Endothelial cell of umbilical vein (primary cell): ENCODE measurements at regions not wholly inside any gene's neighbourhood (a gene's known extent, or its start where the extent isn't known, plus 50 kb on each side); places are given as distances from the start of the nearest gene placed in this dataset.

Experiments
- BruUV-seq: library from RNA; stranded (reverse); fragments of 400-500 nt; replicated peaks from 2 replicates; lab custom pipeline; 2021; lab: Mats Ljungman, UMichigan
- CTCF ChIA-PET: fragments of 300-600, 350-600 bp; sonication (Branson Sonifier 250); formaldehyde crosslinking; loops from one replicate; lab custom pipeline; 2021; ENCODE audit warnings: antibody characterized with exemption, inconsistent platforms; lab: Charles Lee
- POLR2A ChIA-PET: fragments of 300-600, 350-600 bp; sonication (Branson Sonifier 250); formaldehyde crosslinking; loops from one replicate; lab custom pipeline; 2021; ENCODE audit warnings: antibody characterized with exemption, inconsistent platforms; lab: Charles Lee
- DNase-seq: peaks from one replicate; pipeline ENCODE4 v3.0.0-alpha.2; 2011; ENCODE audit warnings: low read depth, low spot score
- FAIRE-seq: peaks from 2 replicates; lab custom pipeline; 2011; peaks lifted over from hg19 to GRCh38; lab: Jason Lieb, UNC
- H2AFZ ChIP-seq: 2 replicates; pipeline ENCODE4 v1.6.0; 2012; ENCODE audit warnings: low read depth, low read length, control low read depth, inconsistent platforms
- H3K27ac ChIP-seq: 2 replicates; pipeline ENCODE4 v1.5.1; 2011; ENCODE audit warnings: low read depth, mild to moderate bottlenecking, control low read depth, low read length, moderate library complexity; ENCODE audit not compliant: insufficient read depth
- H3K27me3 ChIP-seq, 2 experiments: 2 replicates each; pipeline versions ENCODE4 v1.6.0 to v1.6.1; 2011; ENCODE audit warnings: low read length in 2 of 2, mixed read lengths in 1 of 2; ENCODE audit not compliant: control insufficient read depth in 2 of 2, insufficient read depth in 2 of 2
- H3K36me3 ChIP-seq, 2 experiments: 2 replicates in 1 of 2; 3 replicates in 1 of 2; pipeline ENCODE4 v1.5.1; 2011; ENCODE audit warnings: low read length in 2 of 2, mild to moderate bottlenecking in 1 of 2, moderate library complexity in 1 of 2; ENCODE audit not compliant: control insufficient read depth in 2 of 2, insufficient read depth in 2 of 2; ENCODE audit errors: extremely low read depth in 1 of 2
- H3K4me1 ChIP-seq: 3 replicates; pipeline ENCODE4 v1.5.1; 2011; ENCODE audit warnings: mild to moderate bottlenecking, low read length; ENCODE audit not compliant: control insufficient read depth, insufficient read depth; ENCODE audit errors: extremely low read depth
- H3K4me2 ChIP-seq: 2 replicates; pipeline ENCODE4 v1.6.1; 2011; ENCODE audit warnings: low read length, control low read depth, mixed read lengths; ENCODE audit not compliant: insufficient read depth
- H3K4me3 ChIP-seq, 3 experiments: fragments of 200-600 bp in 1 of 3; sonication (generic), shearing (Covaris generic) in 1 of 3; replicated peaks in 1 of 3; 2 replicates each; pipeline ENCODE4 v1.5.1; 2011 to 2016; ENCODE audit warnings: control low read depth in 3 of 3, low read length in 3 of 3, mild to moderate bottlenecking in 2 of 3, inconsistent platforms in 1 of 3, low read depth in 1 of 3, moderate library complexity in 1 of 3; ENCODE audit not compliant: insufficient read depth in 1 of 3
- H3K79me2 ChIP-seq: 2 replicates; pipeline ENCODE4 v1.6.0; 2012; ENCODE audit warnings: low read length, inconsistent platforms; ENCODE audit not compliant: control insufficient read depth, insufficient read depth
- H3K9ac ChIP-seq: replicated peaks from 2 replicates; pipeline ENCODE3; 2011; ENCODE audit warnings: low read length, control low read depth; ENCODE audit not compliant: insufficient read depth; ENCODE audit errors: extremely low read depth
- H3K9me1 ChIP-seq: replicated peaks from 3 replicates; pipeline ENCODE4 v1.6.0; 2011; ENCODE audit warnings: mild to moderate bottlenecking, low read length; ENCODE audit not compliant: control insufficient read depth, insufficient read depth; ENCODE audit errors: extremely low read depth
- H3K9me3 ChIP-seq: replicated peaks from 2 replicates; pipeline ENCODE4 v1.5.1; 2012; ENCODE audit warnings: low read length, inconsistent platforms; ENCODE audit not compliant: control insufficient read depth, insufficient read depth
- H4K20me1 ChIP-seq: replicated peaks from 2 replicates; pipeline ENCODE3; 2011; ENCODE audit warnings: mild to moderate bottlenecking, low read length; ENCODE audit not compliant: control insufficient read depth, insufficient read depth; ENCODE audit errors: extremely low read depth
- EZH2 ChIP-seq: IDR thresholded peaks from 2 replicates; pipeline ENCODE4 v1.6.1; 2012; ENCODE audit warnings: borderline replicate concordance, low read depth, mild to moderate bottlenecking, moderate library complexity, low read length, inconsistent platforms; ENCODE audit not compliant: severe bottlenecking
- FOS ChIP-seq: IDR thresholded peaks from 2 replicates; pipeline ENCODE4 v1.6.1; 2011; ENCODE audit warnings: mild to moderate bottlenecking, low read length, moderate library complexity, borderline replicate concordance; ENCODE audit not compliant: insufficient read depth
- GATA2 ChIP-seq: IDR thresholded peaks from 2 replicates; pipeline ENCODE4 v1.7.0; 2011; ENCODE audit warnings: low read depth, mild to moderate bottlenecking, moderate library complexity, mixed read lengths, low read length; ENCODE audit not compliant: insufficient read length, insufficient read depth
- MYC ChIP-seq: IDR thresholded peaks from one replicate; pipeline ENCODE4 v1.6.1; 2011; ENCODE audit warnings: mild to moderate bottlenecking, low read depth, low read length
- POLR2A ChIP-seq: IDR thresholded peaks from 2 replicates; pipeline ENCODE4 v1.6.1; 2012; ENCODE audit warnings: low read depth, mild to moderate bottlenecking, control low read depth, low read length
- POLR2AphosphoS5 ChIP-seq: IDR thresholded peaks from 2 replicates; pipeline ENCODE4 v1.6.1; 2012; ENCODE audit warnings: low read depth, mild to moderate bottlenecking, control low read depth, low read length, moderate library complexity; ENCODE audit not compliant: insufficient read depth
- dilution Hi-C: fragments of 300-500 bp; cut with MboI; formaldehyde crosslinking; loops from one replicate; pipeline ENCODE4 v1.15.0; 2019; ENCODE audit warnings: low sequenced_read_pairs; ENCODE audit not compliant: extremely low pct_ligation_motif_present
- intact Hi-C: fragments of 100-400 bp; cut with micrococcal nuclease; formaldehyde crosslinking; loops from one replicate; pipeline ENCODE4 v1.10.0; 2022
- TF ChIP-seq, protein P1 (sequence below): IDR thresholded peaks from 2 replicates; pipeline ENCODE4 v1.6.1; 2011; ENCODE audit not compliant: insufficient read depth, insufficient read length

DNA sequence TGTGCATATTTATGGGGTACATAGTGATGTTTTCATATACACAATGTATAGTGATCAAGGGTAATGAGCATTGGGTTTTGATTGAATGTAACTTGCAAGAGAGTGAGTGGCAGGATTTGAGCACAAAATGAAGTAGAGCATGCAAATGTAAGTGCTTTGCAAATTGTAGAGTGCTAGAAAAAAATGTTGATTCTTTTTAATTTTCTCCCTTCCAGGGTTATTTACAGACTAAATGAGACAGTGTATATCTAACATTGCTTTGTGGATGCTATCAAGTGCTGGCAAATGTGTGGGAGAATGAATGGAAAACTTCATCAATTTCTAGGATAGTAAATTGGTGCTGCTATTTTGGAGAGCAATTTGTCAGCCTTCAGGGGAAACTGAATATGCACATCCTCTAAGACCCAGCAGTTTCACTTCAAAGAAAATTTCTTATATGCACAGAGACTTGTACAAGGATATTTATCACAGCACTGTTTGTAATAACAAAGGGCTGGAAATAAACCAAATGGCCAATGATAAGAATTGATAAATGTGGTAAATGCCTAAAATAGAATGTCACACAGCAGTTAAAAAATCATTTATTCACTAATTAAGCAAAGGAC lies 120.6 kb upstream of the PLPP4 start:
- FAIRE-seq (no peak), DNase-seq (no peak)
- Histone ChIP-seq H3K4me1 (no peaks in the 10 kb centered on the region), H4K20me1 (no peaks in the 10 kb centered on the region), H3K9ac (no peak overlapping the region), H2AFZ (no peak overlapping the region), H3K79me2 (no peaks in the 10 kb centered on the region), H3K9me3 (no peaks in the 10 kb centered on the region), H3K4me2 (no peak overlapping the region), H3K36me3 (no peaks in the 10 kb centered on the region), H3K9me1 (no peaks in the 10 kb centered on the region), H3K27me3 (peaks cover 0 to 2% of the 10 kb centered on the region in 2 experiments), H3K4me3 (no peak overlapping the region), H3K27ac (no peak overlapping the region)
- ChIA-PET POLR2A (interaction anchor here (0.6 kb wide), 1 partner anchor 470 kb away, joined by 9 read pairs; no protein-coding TSS in a partner anchor), CTCF (interaction anchor here (0.6 to 4.8 kb wide), 46 partner anchors 8 to 728 kb away, joined by 3 to 59 read pairs (median 4); no protein-coding TSS in a partner anchor)
- intact Hi-C loops (loop anchor here (2.0 to 5.0 kb wide), 3 partner anchors 56 to 586 kb away; no protein-coding TSS in a partner anchor), dilution Hi-C loops (no loop called here)
- no TSS peak for BruUV-seq
- TF ChIP-seq FOS: no peak
- TF ChIP-seq EZH2: no peak
- no peak for TF ChIP-seq POLR2A
- no peak for TF ChIP-seq MYC
- TF ChIP-seq POLR2AphosphoS5: no peak
- TF ChIP-seq, protein P1, sequence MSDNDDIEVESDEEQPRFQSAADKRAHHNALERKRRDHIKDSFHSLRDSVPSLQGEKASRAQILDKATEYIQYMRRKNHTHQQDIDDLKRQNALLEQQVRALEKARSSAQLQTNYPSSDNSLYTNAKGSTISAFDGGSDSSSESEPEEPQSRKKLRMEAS: no peak
- no peak for TF ChIP-seq GATA2
